Mammary epithelial cell (primary cell): ENCODE measurements at regions not wholly inside any gene's neighbourhood (a gene's known extent, or its start where the extent isn't known, plus 50 kb on each side); places are given as distances from the start of the nearest gene placed in this dataset.

Experiments used
- EZH2 ChIP-seq: IDR thresholded peaks from 2 replicates; pipeline ENCODE4 v1.6.1; 2012; ENCODE audit warnings: low read length, inconsistent platforms, borderline replicate concordance
- TF ChIP-seq, protein P1 (sequence below), 2 donors: IDR thresholded peaks in 1 of 2; conservative IDR thresholded peaks in 1 of 2; 2 replicates each; pipeline ENCODE4 v1.5.1; 2011 to 2012; ENCODE audit warnings: inconsistent platforms in 2 of 2, low read length in 2 of 2, mild to moderate bottlenecking in 2 of 2, control low read depth in 1 of 2, low read depth in 1 of 2; ENCODE audit not compliant: insufficient read depth in 1 of 2; ENCODE audit errors: extremely low read depth in 1 of 2

GRCh38 chr10:3850999-3851937, 66.3 kb upstream of the KLF6 start:
- TF ChIP-seq, protein P1, sequence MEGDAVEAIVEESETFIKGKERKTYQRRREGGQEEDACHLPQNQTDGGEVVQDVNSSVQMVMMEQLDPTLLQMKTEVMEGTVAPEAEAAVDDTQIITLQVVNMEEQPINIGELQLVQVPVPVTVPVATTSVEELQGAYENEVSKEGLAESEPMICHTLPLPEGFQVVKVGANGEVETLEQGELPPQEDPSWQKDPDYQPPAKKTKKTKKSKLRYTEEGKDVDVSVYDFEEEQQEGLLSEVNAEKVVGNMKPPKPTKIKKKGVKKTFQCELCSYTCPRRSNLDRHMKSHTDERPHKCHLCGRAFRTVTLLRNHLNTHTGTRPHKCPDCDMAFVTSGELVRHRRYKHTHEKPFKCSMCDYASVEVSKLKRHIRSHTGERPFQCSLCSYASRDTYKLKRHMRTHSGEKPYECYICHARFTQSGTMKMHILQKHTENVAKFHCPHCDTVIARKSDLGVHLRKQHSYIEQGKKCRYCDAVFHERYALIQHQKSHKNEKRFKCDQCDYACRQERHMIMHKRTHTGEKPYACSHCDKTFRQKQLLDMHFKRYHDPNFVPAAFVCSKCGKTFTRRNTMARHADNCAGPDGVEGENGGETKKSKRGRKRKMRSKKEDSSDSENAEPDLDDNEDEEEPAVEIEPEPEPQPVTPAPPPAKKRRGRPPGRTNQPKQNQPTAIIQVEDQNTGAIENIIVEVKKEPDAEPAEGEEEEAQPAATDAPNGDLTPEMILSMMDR (conservative IDR thresholded peaks at IDR 0.05 in 1 of 2, IDR thresholded peaks at IDR 0.05 in 1 of 2; ENCODE audit: extremely low read depth in 1 of 2, insufficient read depth in 1 of 2, low read depth in 1 of 2, low read length in 2 of 2): no peak
- no peak for TF ChIP-seq EZH2
